ENCODE measurements at regions not wholly inside any gene's neighbourhood (a gene's known extent, or its start where the extent isn't known, plus 50 kb on each side); places are given as distances from the start of the nearest gene placed in this dataset.

DNA sequence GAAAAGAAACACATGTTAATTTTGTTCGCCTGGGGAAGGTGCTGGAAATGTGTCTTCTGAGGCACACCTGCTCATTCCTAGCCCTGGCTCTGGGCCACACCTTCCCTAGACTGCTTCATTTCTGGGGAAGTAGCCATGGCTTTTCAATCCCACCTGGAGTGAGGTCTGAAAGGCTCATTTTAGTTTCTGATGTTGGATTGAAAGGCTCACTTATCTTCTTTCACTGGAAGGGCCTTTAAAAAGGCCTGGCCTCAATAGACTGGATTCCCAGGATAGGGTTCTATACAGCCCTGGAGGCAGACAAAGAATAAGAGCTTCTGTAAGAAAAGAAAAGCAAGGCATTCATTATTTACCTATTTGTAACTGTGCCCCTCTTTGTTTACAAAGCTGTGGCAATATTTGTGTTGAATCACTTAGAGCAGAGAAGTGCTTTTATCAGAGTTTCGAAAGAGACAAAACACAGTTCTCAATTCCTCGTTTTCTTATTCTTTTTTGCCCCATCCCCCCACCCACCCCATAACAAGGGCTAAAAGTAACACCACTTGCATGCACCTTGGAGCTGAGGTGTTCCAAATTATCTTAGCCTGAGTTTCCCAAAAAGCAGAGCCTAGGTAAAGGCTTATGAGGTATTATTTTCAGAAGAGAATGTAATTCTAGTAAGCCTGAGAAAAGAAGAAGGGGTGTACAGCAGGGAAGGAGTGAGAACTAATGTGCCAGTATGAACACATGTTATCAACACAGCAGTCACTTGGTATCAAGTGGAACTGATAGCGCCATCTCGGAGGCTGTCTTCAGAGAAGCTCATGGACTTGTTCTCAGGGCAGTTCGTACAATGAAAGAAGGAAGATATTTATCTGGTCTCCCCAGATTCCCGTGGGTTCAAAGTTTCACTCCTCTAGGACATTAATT, 413.1 kb downstream of the KCTD16 start (continued):
- no peak for TF ChIP-seq ZBTB40 (IDR thresholded peaks at IDR 0.05)
- no peak for TF ChIP-seq ZBTB40 (CRISPR knock-in tag; IDR thresholded peaks at IDR 0.05)

Data from K562 (cell line).